AG20443 (cell line): ENCODE measurements at regions not wholly inside any gene's neighbourhood (a gene's known extent, or its start where the extent isn't known, plus 50 kb on each side); places are given as distances from the start of the nearest gene placed in this dataset.
"Not testable (repeated sequence)": the region's sequence is repeated elsewhere in the genome, so short reads cannot be mapped to it uniquely, and the experiment has no call there.

Experiments used
- DNase-seq: peaks from one replicate; pipeline ENCODE4 v3.0.0; 2012; ENCODE audit warnings: low spot score, mixed read lengths

- DNase-seq = no peak
Observed at GRCh38 chr1:102365071-102365470, 368.3 kb upstream of the OLFM3 start.

- DNase-seq = no peak
Observed at GRCh38 chr1:102336602-102337001, 339.9 kb upstream of the OLFM3 start.

GRCh38 chr1:102318104-102318806 is 321.5 kb upstream of the OLFM3 start:
- DNase-seq = no peak

- no peak for DNase-seq
Observed at GRCh38 chr1:102315096-102315495, 318.4 kb upstream of the OLFM3 start.

DNA sequence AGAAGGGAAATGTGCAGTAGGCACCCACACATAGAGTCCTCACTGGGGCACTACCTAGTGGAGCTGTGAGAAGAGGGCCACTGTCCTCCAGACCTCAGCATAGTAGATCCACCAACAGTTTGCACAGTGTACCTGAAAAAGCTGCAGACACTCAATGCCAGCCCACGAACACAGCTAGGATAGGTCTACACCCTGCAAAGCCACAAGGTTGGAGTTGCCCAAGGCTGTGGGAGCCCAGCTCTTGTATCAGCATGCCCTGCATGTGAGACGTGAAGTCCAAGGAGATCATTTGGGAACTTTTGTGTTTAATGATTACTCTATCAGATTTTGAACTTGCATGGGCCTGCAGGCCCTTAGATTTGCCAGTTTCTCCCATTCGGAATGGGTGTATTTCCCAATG is 299.4 kb upstream of the OLFM3 start:
- no peak for DNase-seq

DNA sequence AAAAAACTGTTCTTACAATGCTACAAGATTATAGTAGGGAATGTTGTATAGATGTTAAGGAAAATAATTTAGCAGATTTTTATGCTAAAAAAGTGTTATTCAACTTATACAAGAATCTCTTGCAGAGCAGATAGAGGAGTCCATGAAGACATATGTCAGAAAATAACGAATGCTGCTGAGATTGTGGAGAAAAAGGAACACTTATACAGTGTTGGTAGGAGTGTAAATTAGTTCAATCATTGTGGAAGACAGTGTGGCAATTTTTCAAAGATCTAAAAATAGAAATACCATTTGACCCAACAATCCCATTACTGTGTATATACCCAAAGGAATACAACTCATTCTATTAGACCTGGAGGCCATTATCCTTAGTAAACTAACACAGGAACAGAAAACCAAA is 286.2 kb upstream of the OLFM3 start:
- DNase-seq = no peak

GRCh38 chr1:102262994-102263393 is 266.3 kb upstream of the OLFM3 start:
- no peak for DNase-seq

GRCh38 chr1:102252731-102253505 is 256.2 kb upstream of the OLFM3 start:
- DNase-seq = no peak

DNA sequence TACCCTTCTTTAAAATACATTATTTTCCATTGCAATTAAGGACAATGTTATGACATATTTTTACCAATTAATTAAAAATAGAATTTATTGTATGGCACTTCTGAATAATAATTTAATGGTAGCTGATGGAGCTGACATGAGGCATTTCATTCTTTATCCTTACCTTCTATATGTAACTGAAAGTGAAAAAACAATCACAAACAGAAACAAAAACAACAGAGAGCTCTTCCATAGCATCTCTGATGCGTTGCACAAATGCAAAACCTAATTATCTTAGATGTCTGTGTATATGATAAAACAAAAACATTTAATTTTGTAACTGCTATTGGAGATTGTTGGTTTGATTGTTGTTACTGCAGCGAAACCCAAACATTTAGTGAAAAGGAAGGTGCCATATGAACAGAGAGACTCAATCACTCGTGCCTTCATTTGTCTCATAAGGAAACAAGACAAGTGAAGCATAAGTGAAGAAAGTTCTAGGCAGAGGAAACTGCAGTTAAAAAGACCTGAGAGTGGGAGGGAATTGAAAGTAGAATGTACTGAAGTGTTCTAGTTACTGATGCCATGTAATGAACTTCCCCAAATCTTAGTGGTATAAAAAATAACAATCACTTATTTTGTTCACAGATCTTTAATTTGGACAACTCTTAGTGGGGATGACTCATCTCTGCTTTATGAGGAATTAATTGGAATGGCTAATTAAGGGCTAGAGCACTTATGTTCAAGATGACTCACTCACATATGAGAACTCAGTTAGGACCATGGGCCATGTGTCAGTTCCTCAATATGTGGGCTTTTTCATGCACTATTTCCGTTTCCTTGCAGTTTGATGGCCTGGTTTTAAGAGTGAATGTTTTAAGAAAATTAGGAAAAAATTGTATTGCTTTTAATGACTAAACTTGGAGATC is 245.0 kb upstream of the OLFM3 start:
- no peak for DNase-seq

- DNase-seq = no peak
Observed at GRCh38 chr1:102239247-102239646, 242.5 kb upstream of the OLFM3 start.

DNA sequence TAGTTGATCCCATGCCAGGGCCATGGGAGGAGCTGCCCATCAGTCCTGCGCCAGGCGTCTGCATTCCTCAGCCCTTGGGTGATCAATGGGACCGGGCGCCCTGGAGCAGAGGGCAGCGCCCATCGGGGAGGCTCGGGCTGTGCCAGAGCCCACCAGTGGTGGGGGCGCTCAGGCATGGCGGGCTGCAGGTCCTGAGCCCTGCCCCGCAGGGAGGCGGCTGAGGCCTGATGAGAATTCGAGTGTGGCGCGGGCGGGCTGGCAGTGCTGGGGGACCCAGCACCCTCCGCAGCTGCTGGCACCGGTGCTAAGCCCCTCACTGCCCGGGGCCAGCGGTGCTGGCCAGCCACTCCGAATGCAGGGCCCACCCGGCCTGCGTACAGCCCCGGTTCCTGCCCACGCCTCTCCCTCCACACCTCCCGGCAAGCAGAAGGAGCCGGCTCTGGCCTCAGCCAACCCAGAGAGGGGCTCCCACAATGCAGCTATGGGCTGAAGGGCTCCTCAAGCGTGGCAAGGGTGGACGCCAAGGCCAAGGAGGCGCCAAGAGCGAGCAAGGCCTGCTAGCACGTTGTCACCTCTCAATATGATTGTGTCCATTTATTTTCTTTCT is 238.1 kb upstream of the OLFM3 start:
- DNase-seq = no peak

GRCh38 chr1:102219463-102219862 is 222.7 kb upstream of the OLFM3 start:
- DNase-seq = no peak

DNA sequence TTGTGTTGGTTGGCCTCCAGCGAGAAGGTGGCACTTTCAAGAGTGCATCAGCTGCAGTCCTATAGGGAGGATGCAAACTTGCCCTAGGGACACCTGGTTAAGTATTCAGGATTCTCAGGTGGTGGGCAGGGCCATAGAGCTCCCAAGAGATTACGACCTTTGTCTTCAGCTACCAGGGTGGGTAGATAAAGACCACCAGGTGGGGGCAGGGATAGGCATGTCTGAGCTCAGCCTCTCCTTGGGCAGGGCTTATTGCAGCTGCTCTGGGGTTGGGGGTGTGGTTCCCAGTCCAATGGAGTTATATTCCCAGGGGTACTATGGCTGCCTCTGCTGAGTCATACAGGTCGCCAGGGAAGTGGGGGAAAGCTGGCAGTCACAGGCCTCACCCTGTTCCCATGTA is 214.2 kb upstream of the OLFM3 start:
- DNase-seq = not testable (repeated sequence)

GRCh38 chr1:102191723-102192122 is 195.0 kb upstream of the OLFM3 start:
- peak; percentile 5 for DNase-seq

DNA sequence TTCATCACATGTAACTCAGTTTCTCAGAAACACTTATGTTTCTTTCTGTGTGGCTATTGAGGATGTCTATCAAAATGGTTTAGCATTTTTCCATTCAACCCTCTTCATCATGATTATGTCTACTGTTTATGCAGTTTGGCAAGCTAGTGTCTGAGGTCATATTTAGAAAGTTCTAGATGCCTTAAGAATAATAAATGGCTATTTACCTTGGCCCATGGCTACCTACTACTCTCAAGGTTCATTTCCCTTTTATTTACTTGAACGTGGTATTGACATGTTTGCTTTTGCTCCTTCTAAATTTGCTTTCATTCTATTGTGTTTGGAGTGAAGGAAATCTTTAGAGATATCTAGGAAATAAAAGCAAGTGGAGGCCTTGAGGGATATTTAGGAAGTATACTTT is 193.7 kb upstream of the OLFM3 start:
- DNase-seq = no peak

DNA sequence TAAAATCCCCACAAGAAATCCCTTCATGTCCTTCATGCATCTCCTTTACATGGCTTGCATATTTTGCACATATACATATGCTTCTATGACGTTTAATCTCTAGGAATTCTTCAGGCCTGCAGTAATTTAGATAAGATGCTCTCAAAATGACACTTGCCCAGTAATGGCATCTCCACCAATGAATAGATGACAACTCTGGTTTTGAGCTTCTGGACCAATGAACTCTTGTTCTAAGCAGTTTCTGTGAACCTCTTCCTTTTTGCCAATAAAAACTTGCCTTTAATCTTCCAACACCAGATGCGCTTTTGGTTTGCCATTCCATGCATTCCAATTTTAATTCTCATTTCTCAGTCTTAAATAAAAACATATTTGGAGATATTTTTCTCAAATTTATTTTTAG is 189.8 kb upstream of the OLFM3 start:
- no peak for DNase-seq

DNA sequence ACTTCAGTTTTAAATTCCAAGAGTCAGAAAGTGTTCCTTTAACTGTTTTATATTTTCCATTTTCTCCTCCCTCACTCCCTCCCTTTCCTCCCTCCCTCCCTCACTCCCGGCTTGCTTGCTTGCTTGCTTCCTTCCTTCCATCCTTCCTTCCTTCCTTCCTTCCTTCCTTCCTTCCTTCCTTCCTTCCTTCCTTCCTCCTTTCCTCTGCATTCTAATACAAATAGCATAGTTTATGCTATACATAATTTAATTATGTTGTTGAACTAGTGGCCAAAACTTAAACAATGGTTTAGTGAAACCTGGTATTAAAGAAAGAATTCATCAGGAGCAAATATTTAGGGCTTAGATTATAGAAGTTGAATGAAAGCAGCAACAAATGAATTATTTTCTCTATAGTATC is 188.5 kb upstream of the OLFM3 start:
- no peak for DNase-seq

- no peak for DNase-seq
Observed at GRCh38 chr1:102184477-102184876, 187.8 kb upstream of the OLFM3 start.

DNA sequence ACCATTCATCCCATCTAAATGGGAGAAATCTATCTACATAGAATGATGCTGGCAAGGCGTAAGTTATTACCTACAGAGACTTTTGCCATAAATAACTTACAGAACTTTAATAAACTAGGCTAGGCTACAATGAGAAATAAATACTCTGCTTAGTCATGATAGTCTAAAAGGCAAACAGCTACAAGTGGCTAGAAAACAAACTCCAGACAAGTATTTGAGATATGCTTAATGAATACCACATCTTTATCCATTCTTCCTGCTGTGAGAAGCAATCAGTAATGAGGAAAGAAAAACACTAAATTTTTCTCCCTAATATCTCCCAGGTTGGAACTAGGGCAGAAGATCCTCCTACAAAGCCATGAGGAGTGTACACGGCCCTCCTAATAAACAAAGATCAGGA is 187.0 kb upstream of the OLFM3 start:
- no peak for DNase-seq

DNA sequence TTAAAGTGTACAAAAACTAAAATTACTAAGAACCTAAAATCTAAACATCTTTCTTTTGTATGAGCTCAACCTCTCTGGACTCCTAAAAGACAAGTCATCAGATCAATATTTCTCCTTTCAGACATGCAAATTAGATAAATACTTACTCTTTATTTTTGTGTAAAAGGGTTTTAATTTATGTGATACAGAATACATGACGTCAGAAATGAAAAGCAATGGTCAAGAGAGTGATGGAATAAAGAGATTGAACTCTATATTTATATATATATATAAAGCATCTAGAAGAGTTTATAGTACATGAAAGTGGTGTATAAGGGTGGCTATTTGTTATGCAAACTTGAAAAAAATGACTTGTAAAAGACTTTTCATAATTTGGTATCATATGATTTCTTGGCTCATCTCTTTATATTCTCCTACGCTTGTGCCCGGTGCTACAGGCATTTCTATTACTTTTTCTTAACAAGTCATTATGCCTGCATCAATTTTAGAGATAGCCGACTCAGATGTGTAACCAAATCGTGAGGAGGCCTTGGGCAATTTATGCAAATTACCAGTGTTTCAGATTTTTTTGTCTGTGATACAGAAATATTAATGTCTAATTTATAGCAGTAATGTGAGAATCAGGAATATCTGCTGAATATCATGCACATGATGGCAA is 186.0 kb upstream of the OLFM3 start:
- DNase-seq = no peak

DNA sequence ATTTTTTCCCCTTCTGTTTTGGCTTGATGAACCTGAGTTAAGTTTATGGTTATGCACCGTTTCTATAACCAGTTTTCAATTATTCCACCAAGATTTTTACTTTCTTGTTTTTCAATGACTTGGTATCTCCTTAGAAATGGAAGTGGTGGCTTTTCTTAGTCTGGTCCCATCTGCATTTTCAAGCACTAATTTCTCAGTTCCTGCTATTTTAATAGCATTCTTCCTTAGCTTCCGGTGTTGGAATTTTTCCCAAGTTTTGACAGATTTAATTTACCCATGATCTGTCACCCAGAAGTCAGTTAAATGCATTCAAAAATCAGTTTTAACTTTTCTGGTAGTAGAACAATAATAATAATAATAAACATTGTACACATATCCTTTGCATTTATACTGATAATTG is 184.6 kb upstream of the OLFM3 start:
- DNase-seq = no peak

- no peak for DNase-seq
Observed at GRCh38 chr1:102178480-102178879, 181.8 kb upstream of the OLFM3 start.
